AG09309 (cell line): ENCODE measurements at regions not wholly inside any gene's neighbourhood (a gene's known extent, or its start where the extent isn't known, plus 50 kb on each side); places are given as distances from the start of the nearest gene placed in this dataset.
"Not testable (repeated sequence)": the region's sequence is repeated elsewhere in the genome, so short reads cannot be mapped to it uniquely, and the experiment has no call there.

Experiments
- DNase-seq: peaks from one replicate; pipeline ENCODE4 v3.0.0-alpha.2; 2010; ENCODE audit warnings: low read depth
- H3K4me3 ChIP-seq: 2 replicates; pipeline ENCODE4 v1.5.1; 2011; ENCODE audit warnings: mild to moderate bottlenecking, low read depth, low read length, moderate library complexity; ENCODE audit not compliant: control insufficient read depth
- CTCF ChIP-seq: IDR thresholded peaks from 2 replicates; pipeline ENCODE4 v1.5.1; 2011; ENCODE audit warnings: mild to moderate bottlenecking, low read depth, low read length, inconsistent platforms; ENCODE audit not compliant: insufficient read depth, control insufficient read depth; ENCODE audit errors: missing control alignments

- TF ChIP-seq CTCF, result no peak
- DNase-seq, result no peak
- no peak overlapping the region for H3K4me3 ChIP-seq
These were observed 123.4 kb upstream of the PDE1A start for GRCh38 chr2:182550234-182550633.

- DNase-seq, result not testable (repeated sequence)
These were observed 125.4 kb upstream of the PDE1A start for GRCh38 chr2:182552232-182552631.

GRCh38 chr2:182552785-182553184 is 125.9 kb upstream of the PDE1A start:
- H3K4me3 ChIP-seq, DNase-seq: not testable (repeated sequence)

More at GRCh38 chr2:182552232-182552631, 125.4 kb upstream of the PDE1A start:
- H3K4me3 ChIP-seq, result not testable (repeated sequence)

GRCh38 chr2:182553483-182553882 is 126.6 kb upstream of the PDE1A start:
- DNase-seq, result no peak
- no peak for TF ChIP-seq CTCF
- no peak overlapping the region for H3K4me3 ChIP-seq

- DNase-seq, result no peak
- H3K4me3 ChIP-seq, result no peak overlapping the region
- no peak for TF ChIP-seq CTCF
These were observed 128.1 kb upstream of the PDE1A start for GRCh38 chr2:182554950-182555349.

- no peak overlapping the region for H3K4me3 ChIP-seq
- no peak for TF ChIP-seq CTCF
- DNase-seq, result no peak
These were observed 131.7 kb upstream of the PDE1A start for GRCh38 chr2:182558564-182558963.

GRCh38 chr2:182559623-182560022 is 132.8 kb upstream of the PDE1A start:
- no peak overlapping the region for H3K4me3 ChIP-seq
- no peak for DNase-seq
- no peak for TF ChIP-seq CTCF

- no peak for TF ChIP-seq CTCF
These were observed 139.2 kb upstream of the PDE1A start for GRCh38 chr2:182565911-182566567.

More at GRCh38 chr2:182565911-182566567, 139.2 kb upstream of the PDE1A start:
- no peak for DNase-seq
- H3K4me3 ChIP-seq, result no peak overlapping the region
